ENCODE measurements at regions not wholly inside any gene's neighbourhood (a gene's known extent, or its start where the extent isn't known, plus 50 kb on each side); places are given as distances from the start of the nearest gene placed in this dataset.

DNA sequence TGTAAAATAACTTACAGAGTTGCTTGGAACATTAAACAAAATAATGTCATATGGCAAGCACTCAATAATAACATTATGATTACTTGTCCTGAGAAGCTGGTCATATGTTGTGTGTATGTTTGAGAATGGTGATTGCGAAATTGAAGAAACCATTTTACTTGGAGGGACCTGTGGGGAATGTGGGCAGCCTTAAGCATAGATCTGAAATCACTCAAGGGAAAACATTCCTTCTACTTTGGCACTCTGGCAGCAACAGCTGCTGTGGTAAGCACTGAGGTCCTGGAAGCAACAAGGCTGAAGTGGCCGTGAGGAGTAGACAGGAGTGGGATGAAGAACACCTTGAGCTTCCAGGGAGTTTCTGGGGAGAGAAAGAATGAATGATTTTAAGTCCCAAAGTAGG lies 165.4 kb upstream of the ADAMTS5 start:
- ChIA-PET POLR2A (no interaction called here), CTCF (no interaction called here)
- DNase-seq (ENCODE audit: low read depth, low spot score): peak; percentile 60
- H3K4me3 ChIP-seq (ENCODE audit: low read depth, low read length): no peak overlapping the region
- TF ChIP-seq, protein P1, sequence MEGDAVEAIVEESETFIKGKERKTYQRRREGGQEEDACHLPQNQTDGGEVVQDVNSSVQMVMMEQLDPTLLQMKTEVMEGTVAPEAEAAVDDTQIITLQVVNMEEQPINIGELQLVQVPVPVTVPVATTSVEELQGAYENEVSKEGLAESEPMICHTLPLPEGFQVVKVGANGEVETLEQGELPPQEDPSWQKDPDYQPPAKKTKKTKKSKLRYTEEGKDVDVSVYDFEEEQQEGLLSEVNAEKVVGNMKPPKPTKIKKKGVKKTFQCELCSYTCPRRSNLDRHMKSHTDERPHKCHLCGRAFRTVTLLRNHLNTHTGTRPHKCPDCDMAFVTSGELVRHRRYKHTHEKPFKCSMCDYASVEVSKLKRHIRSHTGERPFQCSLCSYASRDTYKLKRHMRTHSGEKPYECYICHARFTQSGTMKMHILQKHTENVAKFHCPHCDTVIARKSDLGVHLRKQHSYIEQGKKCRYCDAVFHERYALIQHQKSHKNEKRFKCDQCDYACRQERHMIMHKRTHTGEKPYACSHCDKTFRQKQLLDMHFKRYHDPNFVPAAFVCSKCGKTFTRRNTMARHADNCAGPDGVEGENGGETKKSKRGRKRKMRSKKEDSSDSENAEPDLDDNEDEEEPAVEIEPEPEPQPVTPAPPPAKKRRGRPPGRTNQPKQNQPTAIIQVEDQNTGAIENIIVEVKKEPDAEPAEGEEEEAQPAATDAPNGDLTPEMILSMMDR (IDR thresholded peaks at IDR 0.05; ENCODE audit: insufficient read depth, low read length, missing control alignments): no peak

DNA sequence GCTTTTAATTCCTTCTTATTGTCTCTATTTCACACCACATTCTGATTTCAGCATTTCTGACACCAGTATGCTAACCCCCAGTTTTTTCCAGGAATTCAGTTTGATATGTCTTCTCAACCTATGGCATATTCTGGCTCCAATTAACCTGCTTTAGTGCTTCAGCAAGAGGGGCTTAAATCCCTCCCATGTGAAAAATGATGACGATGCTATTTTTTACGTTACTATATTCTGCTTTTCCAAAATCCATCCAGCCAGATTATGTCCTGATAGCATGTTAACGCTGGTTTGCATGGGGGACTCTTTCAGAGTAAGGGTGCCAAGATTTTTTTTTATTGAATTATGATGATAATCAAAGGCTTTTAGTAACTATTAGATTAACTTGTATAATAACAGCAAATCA lies 163.3 kb upstream of the ADAMTS5 start:
- TF ChIP-seq, protein P1 (IDR thresholded peaks at IDR 0.05; ENCODE audit: insufficient read depth, low read length, missing control alignments): no peak
- ChIA-PET POLR2A (no interaction called here), CTCF (no interaction called here)
- DNase-seq (ENCODE audit: low read depth, low spot score): no peak
- no peak overlapping the region for H3K4me3 ChIP-seq (ENCODE audit: low read depth, low read length)

DNA sequence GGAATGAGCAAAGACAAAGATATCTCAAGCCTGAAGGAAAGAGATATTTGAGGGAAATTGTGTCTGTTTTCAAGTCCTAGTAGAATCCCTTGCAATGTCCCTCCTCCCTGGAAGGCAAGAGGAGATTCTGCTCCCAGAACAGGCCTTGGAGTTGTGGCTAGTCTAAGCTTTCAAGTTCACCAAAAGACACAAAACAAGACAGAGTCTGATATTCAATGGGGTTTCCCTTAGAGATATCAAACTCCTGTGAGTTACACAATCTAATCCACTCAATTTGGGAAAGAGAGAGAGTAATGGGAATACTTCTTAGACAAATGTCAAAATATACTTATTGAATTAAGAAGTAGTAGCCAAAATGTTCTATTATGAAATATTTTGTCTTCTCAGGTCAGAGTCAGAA lies 162.8 kb upstream of the ADAMTS5 start:
- TF ChIP-seq, protein P1 (IDR thresholded peaks at IDR 0.05; ENCODE audit: insufficient read depth, low read length, missing control alignments): no peak
- H3K4me3 ChIP-seq (ENCODE audit: low read depth, low read length): no peak overlapping the region
- ChIA-PET CTCF (no interaction called here), POLR2A (no interaction called here)
- no peak for DNase-seq (ENCODE audit: low read depth, low spot score)

DNA sequence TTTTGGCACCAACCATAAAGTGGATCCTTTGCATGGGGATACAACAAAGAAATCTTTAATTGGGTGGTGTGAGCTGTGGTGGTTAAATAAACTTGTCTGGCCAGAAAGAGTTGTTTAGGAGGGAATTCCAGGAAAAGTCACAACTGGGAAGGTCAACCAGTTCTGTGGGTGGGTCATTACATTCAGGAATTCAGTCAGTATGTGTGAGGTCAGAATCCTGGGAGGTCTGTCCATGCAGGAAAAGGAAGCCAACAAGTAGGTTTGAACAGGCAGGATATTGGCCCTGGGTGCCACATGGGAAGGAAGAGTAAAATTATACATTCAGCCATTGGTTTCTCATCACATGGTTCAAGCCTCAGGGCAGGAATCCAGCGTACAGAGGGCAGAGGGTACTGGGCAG lies 162.3 kb upstream of the ADAMTS5 start:
- no peak overlapping the region for H3K4me3 ChIP-seq (ENCODE audit: low read depth, low read length)
- ChIA-PET POLR2A (no interaction called here), CTCF (no interaction called here)
- DNase-seq (ENCODE audit: low read depth, low spot score): no peak
- TF ChIP-seq, protein P1 (IDR thresholded peaks at IDR 0.05; ENCODE audit: insufficient read depth, low read length, missing control alignments): no peak

DNA sequence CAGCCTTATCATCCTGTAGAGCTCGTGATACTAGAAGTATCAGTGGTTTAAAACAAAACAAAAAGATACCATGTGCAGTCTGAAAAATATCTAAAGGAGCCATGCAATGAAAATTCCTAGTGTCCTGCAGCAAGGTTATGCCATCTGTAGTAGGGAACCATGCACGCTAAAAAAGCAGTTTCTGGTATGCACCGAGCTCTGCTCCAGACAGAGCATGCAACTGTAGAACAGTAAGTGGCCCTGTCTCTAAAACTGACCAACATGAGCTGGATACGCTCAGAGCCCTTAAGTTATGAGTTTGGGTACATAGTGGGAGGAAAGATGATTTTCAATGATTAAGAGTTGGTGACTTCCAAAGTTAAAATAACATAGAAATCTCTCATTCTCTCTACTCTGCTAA lies 159.3 kb upstream of the ADAMTS5 start:
- TF ChIP-seq, protein P1 (IDR thresholded peaks at IDR 0.05; ENCODE audit: insufficient read depth, low read length, missing control alignments): no peak
- no peak overlapping the region for H3K4me3 ChIP-seq (ENCODE audit: low read depth, low read length)
- DNase-seq (ENCODE audit: low read depth, low spot score): no peak
- POLR2A ChIA-PET: no interaction called here
- CTCF ChIA-PET: no interaction called here

DNA sequence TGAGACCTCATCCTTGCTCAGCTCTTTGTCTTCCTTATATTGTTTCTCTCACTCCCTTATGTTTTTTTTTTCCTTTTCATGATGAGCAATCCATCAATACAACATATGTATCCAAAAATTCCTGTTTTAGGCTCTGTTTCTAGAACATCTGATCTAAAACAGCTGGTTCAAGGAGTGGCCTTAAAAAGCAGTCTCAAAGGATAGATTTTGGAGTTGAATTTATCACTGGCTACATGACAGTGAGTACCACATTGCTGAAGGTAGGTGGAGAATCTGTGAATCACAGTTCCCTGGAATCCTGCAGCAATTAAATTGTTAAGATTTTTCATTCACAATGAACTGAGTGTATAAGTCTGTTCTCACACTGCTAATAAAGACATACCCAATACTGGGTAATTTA lies 155.8 kb upstream of the ADAMTS5 start:
- H3K4me3 ChIP-seq (ENCODE audit: low read depth, low read length): no peak overlapping the region
- TF ChIP-seq, protein P1 (IDR thresholded peaks at IDR 0.05; ENCODE audit: insufficient read depth, low read length, missing control alignments): no peak
- POLR2A ChIA-PET: no interaction called here
- CTCF ChIA-PET: no interaction called here
- no peak for DNase-seq (ENCODE audit: low read depth, low spot score)

All from AG04449 (cell line).